Epidermal melanocyte (primary cell): ENCODE measurements at regions not wholly inside any gene's neighbourhood (a gene's known extent, or its start where the extent isn't known, plus 50 kb on each side); places are given as distances from the start of the nearest gene placed in this dataset.

Experiments
- DNase-seq: peaks from one replicate; pipeline ENCODE4 v3.0.0; 2011; ENCODE audit warnings: low spot score; ENCODE audit not compliant: insufficient read length

DNA sequence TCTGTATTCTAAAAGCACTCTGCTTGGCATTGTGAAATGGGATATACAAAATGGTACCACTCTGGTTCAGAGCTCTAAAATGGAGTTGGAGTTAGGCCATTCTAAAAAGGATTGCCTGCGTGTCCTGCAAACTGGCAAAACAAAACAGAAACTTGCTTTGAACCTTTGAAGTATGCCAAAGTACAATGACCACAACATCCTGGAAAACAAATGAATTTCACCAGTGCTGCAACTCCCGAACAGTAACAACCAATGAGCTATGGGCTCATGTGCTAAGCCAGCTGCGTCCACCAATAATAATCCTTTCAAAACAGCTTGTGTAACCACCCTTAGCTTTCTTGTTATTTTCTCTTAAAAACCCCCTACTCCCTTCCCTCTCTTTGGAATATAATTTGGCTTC is 88.4 kb upstream of the CXCL14 start:
- DNase-seq: no peak

DNA sequence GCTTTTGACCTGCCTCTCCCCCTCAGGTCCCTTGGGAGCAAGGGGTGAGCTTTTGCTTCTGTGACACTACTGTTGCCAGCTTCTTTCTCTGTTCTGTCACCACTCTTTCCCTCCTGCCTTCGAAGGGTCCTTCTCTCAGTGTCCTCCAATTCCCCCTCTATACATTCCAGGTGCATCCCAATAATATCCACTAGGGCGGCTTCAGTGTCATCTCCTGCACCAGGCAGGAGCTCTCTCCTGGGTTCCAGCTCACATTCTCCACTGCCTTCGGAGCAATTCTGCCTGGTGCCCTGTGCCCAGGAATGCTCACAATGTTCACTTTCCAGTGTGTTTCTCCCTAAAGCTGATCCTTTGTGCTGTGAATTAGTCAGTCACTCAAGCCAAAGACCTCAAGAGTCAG is 83.9 kb upstream of the CXCL14 start:
- DNase-seq: no peak

DNA sequence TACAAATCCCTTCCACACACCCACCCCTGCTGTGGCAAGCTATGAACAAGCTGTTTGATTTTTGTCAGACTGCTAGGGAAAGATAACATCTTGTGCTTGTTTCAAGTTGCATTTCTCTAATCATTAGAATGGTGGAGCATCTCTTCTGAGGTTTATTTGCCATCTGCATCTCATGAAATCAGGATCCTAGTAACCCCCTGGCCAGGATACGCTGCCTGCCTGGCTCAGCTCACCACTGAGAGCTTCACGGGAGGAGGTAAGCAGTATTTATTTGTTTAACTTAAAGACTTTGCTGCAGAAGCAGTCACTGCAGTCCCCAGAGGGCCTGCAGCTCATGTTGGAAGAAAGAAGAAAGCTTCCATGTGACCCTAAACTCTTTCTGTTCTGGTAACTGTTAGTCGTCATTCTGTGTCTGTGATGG is 83.3 kb upstream of the CXCL14 start:
- DNase-seq: no peak

DNA sequence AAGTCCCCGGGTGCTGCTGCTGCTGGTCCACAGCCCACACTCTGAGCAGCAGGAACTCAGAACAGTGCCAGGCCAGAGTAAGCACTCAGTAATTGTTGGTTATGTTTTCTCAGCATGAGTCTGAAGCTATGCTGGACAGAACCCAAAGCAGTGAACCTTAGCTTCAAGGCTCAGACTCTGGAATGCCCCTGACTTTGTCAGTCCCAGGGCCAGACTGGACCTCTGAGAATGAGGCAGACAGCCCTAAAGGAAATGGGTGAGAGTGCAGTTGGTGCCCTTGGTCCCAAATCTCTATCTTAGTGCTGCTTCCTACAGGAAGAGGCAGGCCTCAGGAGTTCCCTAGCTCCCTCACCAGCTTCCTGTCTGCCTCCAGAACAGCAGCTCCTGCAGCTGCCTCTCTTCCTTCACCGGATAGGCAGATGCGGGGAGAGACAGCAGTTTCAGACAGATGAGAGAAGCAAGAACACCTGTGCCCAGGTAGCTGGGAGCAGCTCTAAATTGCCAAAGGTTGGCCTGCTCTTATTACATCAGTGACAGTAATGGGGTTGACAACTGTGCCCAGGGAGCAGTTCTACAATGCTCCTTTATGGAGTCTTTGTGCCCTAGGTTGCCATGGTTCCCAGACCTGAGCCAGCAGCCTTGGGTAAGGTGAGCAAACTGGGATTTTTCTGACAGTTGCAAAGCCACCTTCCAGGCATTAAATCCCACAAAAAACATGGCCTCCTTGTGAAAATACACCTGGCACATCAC is 82.2 kb upstream of the CXCL14 start:
- DNase-seq: no peak

DNA sequence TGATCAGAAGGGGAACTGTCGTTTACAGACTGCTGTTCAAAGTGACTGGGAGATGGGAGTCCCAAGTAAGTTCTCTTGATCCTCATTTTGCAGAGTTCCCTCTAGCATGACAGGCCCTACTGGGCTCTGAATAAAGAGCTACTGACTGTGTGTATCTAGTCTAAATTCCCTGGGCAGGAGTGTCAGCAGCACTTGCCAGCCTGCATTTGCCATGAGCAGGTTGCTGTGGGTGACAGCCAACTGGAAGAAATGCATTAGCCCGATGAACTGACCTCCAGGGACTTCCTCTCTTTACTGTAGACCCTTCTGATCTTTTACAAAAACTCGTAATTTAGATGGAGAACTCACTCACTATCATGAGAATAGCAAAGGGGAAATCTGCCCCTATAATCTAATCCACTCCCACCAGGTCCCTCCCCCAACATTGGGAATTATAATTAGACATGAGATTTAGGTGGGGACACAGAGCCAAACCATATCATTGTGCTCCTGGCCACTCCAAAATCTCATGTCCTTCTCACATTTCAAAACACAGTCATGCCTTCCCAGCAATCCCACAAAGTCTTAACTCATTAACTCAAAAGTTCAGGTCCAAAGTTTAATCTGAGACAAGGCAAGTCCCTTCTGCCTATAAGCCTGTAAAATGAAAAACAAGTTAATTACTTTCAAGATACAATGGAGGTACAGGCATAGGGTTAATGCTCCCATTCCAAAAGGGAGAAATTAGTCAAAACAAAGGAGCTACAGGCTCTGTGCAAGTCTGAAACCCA is 78.9 kb upstream of the CXCL14 start:
- no peak for DNase-seq

DNA sequence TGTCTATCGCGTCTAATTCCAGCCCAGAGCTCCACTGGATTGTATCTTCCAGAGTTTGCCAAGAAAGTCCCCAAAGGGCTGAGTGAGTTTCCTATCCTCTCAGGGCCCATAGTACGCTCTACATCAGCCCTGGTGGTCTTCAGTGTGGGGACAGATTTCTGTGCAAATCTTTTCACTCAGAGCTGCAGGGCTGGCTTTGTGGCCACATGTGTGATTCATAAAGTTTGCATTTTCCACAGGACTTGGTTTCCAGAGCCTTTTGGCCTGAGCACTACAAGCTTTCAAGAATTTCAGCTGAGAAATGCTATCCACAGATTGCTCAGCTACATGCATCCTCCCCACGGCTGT is 76.7 kb upstream of the CXCL14 start:
- DNase-seq: no peak

DNA sequence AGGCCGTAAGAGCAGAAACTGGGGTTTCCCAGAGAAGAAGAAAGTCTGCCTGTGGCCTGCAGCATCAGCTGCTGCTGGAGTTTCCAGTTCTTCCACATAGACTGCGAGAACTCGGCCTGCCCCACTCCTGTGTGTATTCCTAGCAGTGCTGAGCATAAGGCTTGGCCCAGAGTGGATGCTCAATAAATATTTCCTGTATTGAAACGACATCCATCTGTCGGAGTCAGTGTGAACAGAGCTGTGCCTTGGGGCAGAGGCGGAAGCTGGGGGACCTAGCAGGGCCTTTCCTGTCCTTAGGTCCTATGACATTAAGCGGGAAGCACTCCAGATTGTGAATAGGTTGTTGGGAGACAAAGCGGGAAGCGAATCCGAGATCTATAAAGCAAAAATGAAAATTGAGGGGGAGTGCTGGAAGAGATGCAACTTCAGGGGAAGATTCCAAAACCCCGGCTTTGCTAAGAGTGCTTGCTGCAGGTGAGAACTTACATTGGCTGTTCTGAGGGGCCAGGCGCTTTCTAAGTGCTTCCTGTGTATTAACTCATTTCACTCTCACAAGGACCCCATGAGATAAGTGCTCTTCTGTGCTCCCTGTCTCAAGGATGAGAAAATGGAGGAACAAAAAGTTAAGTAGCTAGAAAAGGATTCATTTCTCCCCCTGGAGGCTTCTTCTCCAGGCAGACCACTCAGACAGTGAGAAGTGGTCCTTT is 76.1 kb upstream of the CXCL14 start:
- DNase-seq: no peak

DNA sequence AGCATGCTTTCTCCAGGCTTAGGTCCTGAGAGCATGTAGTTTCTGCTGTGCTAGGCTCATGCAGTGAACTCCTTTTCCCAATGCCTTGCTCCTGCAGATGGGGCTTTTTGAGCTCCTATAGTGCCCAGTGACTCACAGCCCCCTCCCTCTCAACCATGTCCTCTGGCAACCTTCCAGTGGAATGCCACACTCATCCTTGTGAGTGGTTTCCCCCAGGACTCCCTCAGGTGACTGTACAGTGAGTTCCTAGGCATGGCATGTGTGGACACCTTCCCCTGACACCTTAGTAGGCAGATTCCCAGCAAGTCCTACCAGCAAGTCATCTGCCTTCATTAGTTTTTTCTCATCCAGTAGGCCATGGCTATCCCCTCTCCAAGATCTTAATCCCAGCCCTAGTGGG is 72.4 kb upstream of the CXCL14 start:
- DNase-seq: no peak

DNA sequence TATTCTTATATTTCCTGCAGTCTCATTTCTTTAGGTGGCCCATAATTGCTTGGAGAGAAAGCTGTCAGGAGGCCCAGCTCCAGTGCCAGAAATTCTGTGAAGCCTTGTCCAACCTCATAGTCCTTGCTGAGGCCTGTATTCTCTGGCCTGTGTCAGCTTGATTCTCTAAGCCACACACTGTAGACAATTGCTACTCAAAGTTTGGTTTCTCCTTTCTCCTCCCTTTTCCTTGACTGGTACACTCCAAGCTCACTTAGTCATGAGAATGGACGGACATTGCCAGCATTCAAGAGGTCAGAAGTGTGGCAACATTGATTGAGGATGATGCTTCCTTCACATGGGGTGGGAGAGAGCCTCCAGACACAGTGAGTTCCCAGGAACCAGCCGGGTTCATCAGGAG is 71.3 kb upstream of the CXCL14 start:
- no peak for DNase-seq

DNA sequence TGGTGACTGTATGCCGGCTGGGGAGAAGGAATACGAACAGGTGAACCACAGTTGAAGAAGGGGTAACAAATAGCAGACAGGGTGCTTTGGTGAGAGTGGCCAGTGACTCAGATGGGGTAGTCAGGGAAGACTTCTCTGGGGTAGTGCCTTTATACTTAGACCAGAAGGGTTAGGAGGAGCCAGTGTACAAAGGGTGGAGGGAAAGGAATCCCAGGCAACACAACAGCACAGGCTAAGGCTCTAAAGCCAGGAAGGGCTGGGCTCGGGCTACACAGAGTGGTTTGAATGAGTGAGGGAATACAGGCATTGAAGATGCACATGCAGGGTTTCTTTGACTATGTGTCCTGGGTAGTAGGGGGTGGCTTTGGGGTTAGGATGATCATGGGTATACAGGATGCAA is 70.6 kb upstream of the CXCL14 start:
- DNase-seq: no peak

DNA sequence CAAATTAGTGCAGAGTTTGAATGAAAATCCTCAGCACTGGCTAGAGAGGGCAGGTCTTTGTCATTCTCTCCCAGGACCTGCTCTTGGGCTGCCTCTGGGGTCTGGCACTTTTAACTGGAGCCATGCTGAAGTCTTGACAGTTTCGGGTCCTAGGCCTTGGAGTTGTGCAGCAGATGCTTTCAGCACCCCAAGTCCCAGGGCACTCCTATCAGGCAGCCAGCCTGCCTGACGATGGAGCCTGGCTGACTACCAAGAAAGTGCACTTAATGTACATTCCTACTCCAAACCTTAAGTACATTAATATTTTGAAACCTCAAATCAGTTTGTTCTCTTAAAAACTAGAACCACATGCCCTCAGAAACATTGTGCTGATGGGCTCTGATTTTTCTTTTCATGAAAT is 69.3 kb upstream of the CXCL14 start:
- DNase-seq: no peak

DNA sequence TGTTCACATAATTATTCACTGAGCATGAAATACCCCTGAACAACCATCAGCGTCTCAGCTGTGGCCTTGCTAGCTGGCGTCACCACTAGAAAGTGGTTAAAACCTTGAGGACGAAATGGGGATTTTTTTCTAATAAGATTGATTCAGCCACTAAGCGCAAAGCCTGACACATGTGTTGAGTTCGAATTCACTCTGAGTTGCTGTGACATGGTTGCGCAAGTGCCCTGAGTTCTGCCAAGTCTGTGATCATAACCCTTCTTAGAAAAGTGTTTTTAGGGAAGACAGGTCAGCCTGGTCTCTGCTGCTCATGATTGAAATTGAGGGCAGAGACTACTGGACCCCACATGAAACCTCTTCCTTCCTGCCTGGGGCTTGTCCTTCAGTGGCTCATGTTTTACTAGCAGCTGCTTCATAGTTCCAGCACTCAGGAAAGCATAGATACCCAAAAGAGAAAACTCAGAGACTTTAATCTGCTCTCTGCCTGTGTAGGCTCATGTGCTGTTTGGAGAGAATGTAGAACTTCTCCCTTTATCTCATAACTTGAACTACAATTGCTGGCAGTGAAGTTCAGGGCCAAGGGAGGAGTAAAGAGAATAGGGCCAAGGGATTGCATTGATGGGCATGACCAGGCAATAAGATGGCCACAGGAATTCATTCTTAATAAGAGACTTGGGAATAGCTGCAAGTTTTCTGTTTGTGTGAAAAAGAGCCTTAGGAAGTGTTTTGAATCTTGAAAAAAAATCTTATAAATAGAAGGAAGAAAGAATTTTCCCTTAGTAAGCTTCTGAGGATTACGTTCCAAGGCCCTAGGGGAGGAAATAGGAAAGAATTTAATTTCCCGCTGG is 66.8 kb upstream of the CXCL14 start:
- no peak for DNase-seq

DNA sequence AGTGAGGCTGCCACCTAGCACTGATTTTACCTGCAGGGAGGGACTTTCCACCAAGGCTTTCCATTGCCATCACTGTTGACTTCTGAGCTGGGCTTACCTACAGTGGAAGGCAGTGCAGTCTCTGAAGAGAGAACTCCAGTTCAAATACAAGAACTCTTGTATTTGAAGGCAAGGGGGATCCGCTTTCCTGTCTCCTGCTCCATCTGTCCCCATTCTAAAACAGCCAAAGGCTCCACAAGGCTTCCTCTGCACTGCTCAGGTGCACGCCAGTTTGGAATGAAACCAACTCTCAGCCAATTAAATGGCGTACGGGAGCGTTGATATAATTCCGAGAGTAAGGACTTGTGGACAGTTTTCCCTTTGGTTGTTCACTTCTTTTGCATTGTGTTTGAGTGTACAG is 66.0 kb upstream of the CXCL14 start:
- no peak for DNase-seq

DNA sequence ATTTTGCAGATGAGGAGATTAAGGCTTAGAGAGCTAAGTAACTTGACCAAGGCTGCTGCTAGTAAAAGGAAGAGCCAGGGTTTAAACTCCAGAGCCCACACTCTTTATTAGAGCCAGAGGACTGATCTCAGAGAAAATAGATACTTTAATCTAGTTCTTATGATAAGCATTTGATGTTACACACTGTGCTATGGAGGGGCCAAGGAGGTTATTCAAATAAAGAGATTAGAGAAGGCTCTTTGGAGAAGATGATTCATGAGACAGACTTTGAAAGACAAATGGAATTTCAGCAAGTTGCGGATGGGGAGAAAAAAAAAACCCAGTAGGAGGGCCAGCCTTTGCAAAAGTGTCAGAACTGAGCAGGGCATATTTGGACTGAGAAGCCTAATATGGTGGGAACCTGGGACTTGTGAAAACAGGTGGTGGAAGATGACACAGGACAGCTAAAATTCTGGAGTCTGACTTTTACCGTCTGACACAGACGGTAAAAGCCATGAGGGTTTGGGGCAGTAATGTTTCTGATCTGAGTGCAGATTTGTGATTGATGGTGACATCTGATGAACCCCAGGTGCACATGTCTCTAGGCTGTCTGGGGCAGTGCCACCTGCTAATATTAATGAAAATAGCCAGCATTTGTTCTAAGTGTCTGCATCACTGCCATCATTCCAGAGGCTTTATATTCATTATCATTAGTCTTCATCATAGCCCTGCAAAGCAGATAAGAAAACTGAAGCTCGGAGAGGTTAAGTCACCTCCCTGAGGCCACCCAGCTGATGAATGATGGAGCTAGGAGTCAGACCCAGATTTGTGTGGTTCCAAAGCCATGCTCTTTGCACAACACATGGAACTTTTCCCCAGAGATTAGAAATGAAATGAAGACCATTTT is 65.3 kb upstream of the CXCL14 start:
- no peak for DNase-seq

DNA sequence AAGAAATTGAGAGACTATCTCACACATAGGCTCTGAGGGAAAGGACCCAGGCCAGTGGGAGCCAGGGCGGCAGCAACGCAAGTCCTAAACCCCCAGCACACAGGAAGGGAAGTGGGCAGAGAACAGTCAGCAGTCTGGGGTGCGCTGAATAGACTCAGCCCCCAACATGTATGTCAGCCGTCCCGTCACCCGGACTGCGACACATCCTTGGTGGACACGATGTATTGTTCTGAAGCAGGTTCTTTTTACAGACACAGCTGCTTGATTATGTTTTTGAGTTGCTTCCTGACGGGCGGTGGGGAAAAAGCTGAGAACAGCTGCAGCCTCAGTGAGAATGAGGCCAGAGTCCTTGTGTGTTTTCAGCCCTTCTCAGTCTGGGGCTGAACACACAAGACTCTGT is 64.1 kb upstream of the CXCL14 start:
- DNase-seq: no peak

DNA sequence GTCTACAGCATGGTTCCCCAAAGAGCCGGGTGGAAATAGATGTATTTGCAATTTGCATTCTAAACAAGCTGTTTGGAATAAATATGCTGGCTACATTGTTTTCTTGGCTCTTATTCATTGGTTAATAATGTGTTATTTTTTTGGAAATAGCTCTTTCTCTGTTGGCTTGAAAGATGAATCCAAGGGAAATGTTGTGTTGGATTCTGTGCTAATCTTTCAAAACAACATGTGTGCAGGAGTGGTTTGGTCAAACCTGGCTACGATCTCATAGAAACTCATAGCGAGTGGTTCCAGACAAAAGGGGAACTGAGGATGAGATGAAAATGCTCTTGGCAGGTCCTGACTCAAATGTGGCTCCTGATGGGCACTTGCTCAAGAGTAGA is 63.7 kb upstream of the CXCL14 start:
- DNase-seq: no peak

DNA sequence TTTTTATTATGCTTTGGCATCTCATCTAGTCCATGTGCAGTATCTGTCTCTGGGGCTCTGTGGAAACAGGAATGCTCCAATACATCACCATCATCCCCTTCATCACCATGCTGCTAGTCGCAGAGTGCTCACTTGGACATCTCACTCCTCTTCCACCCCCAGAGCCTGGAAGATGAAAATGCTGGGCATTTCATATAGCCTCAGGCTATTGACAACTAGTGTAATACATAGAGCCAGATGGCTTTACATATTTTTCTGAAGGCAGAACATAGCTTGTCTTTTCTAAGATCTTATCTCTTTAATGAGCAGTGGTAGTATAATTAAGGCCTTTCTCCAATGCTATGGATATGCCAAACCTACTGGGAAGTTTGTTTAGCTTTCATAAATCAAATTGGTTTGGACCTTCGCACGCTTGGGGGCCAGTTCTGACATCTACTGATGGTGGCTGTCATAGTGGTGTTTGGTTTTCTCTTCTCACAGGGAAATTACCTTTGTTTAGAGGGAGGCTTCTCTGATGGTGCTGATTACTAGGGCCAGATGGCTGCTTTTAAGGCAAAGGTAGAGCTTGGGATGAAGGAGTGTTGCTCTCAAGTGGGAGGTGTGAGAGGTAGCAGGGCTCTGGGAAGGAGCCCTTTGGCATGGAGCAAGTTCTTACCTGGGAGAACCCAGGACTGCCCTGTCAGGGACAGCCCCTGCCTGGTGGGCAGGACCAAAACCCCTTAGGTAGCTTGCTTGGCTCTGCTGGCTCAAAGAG is 63.1 kb upstream of the CXCL14 start:
- DNase-seq: no peak

DNA sequence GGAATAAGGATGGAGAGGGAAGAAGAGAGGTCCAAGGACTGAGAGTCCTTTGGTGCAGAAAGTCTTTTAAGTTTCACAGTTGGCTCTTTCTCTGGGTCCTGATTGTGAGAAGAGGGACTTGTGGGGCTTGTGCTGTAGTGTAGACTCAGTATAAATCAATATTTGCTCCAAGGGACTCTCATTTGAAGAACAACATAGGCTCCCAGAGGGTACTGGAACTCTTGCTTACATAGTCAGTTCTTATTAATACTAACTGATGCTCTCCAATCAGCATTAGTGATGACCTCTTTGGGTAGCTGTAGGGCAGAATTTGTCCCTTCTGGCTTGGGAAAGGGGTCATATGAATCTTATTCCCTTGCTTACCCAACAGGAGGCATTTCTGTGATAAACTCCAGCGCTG is 62.5 kb upstream of the CXCL14 start:
- no peak for DNase-seq

DNA sequence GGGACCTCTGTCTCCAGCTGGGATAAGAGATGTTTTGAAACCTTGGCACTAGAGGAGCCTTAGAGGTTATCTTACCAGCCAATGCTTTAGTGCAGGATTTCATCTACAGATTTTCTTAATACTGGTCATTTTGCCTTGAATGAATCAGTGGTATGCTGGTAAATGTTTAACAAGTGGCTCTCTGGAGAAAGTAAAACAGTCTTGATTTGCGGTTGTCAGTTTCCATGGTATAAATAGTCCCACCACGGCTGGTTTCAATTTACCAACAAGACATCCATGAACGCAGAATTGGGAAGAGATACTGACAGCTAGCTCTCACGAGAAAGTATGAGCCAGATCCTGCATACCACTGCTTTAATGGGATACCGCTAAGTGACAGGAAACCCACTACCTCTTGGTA is 56.7 kb upstream of the CXCL14 start:
- DNase-seq: no peak

DNA sequence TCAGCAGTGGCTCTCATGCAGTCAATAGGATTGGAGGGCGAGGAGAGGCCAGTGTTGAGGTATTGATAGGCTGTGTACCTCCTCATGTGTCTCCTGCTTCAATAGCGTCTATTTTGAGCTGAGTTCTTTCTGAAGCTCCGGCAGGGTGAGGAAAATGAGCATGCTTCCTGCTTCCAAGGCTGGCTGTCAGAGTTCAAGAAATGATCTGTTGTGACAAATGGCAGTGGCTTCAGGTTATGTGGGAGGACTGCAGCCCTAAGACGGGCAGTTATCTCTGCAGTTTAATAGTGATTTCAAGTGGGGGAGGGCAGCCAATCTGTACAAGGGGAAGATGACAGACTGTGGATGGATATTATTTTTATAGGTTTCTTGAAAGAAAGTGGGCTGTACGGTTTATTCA is 54.0 kb upstream of the CXCL14 start:
- no peak for DNase-seq
